Spleen (tissue), 7 donors: ENCODE measurements at regions not wholly inside any gene's neighbourhood (a gene's known extent, or its start where the extent isn't known, plus 50 kb on each side); places are given as distances from the start of the nearest gene placed in this dataset.

ENCODE experiments used
- POLR2A ChIP-seq, 3 donors: fragments of 450-650 bp; IDR thresholded peaks; one replicate each; pipeline ENCODE4 v1.5.1; 2017; ENCODE audit warnings: antibody characterized with exemption in 3 of 3, mild to moderate bottlenecking in 1 of 3
- POLR2AphosphoS5 ChIP-seq, 3 donors: sonication (generic); formaldehyde crosslinking; IDR thresholded peaks; one replicate each; pipeline ENCODE4 v1.5.1; 2017; ENCODE audit warnings: antibody characterized with exemption in 3 of 3
- TF ChIP-seq, protein P1 (sequence below), 11 experiments: fragments of 200-600 bp in 7 of 11; fragments of 450-650 bp in 4 of 11; sonication (generic) in 4 of 11; IDR thresholded peaks in 8 of 11; conservative IDR thresholded peaks in 3 of 11; 1 replicate in 7 of 11; 2 replicates in 4 of 11; pipeline versions ENCODE4 v1.4.0 to v1.8.0; 2016 to 2021; ENCODE audit warnings: antibody characterized with exemption in 11 of 11, inconsistent platforms in 4 of 11, mild to moderate bottlenecking in 1 of 11
- donor health status: DM: no; HTN: no; CAD: no; lungs with moderate emphysema.
- donor health status: DM: no; HTN: no; CAD: no.
- donor health status: DM: no; HTN: no; CAD: no.

- TF ChIP-seq, protein P1, sequence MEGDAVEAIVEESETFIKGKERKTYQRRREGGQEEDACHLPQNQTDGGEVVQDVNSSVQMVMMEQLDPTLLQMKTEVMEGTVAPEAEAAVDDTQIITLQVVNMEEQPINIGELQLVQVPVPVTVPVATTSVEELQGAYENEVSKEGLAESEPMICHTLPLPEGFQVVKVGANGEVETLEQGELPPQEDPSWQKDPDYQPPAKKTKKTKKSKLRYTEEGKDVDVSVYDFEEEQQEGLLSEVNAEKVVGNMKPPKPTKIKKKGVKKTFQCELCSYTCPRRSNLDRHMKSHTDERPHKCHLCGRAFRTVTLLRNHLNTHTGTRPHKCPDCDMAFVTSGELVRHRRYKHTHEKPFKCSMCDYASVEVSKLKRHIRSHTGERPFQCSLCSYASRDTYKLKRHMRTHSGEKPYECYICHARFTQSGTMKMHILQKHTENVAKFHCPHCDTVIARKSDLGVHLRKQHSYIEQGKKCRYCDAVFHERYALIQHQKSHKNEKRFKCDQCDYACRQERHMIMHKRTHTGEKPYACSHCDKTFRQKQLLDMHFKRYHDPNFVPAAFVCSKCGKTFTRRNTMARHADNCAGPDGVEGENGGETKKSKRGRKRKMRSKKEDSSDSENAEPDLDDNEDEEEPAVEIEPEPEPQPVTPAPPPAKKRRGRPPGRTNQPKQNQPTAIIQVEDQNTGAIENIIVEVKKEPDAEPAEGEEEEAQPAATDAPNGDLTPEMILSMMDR (IDR thresholded peaks at IDR 0.05 in 8 of 11, conservative IDR thresholded peaks at IDR 0.05 in 3 of 11): no peak
- TF ChIP-seq POLR2A (IDR thresholded peaks at IDR 0.05): no peak
- TF ChIP-seq POLR2AphosphoS5 (IDR thresholded peaks at IDR 0.05): no peak
Measured at GRCh38 chr17:14935139-14935841, 329.8 kb downstream of the PMP22 start.
